ENCODE measurements at regions not wholly inside any gene's neighbourhood (a gene's known extent, or its start where the extent isn't known, plus 50 kb on each side); places are given as distances from the start of the nearest gene placed in this dataset.

DNA sequence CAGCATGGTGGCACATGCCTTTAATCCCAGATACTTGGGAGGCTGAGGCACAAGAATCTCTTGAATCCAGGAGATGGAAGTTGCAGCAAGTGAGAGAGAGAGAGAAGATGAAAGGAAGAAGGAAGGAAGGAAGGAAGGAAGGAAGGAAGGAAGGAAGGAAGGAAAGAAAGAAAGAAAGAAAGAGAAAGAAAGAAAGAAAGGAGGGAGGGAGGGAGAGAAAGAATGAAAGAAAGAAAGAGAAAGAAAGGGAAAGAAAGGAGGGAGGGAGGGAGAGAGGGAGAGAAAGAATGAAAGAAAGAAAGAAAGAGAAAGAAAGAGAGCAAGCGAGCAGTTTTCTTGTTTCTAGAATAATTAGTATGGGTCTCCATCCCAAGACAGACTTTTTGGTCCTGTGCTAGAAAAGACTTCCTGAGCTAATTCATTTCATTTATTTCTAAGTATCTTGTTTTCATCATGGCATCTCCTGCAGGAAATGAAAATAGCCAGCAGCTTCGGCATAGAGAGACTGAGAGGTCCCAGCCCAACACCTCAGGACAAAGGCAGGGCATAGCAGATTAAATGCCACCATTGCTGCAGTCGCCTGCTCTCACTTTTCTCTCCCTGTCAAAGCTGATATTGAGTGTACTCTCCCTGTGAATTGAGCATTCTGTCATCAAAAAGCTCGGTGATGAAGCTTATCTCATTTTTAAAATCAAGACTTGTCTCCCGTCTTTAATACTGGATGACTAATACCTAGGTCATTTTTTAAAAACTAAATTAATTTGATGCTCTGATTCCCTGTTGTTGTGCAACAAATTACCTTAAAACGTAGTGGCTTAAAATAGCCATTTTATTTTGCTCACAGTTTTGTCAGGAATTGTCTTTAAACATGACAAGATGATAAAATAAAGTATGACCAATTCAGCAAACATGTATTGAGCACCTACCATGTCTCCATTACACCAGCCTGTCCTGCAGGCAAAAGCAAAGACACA, 91.8 kb upstream of the ADRA1B start:
- Histone ChIP-seq H3K27ac (no peak overlapping the region), H3K36me3 (no peaks in the 10 kb centered on the region), H3K27me3 (peaks cover 3% of the 10 kb centered on the region), H3K9me3 (no peaks in the 10 kb centered on the region), H3K4me1 (ENCODE audit: control insufficient read depth in 1 of 2, insufficient read depth in 1 of 2, low read depth in 1 of 2, low read length in 1 of 2) (no peaks in the 10 kb centered on the region), H3K4me3 (ENCODE audit: low read depth in 1 of 2, low read length in 1 of 2) (no peak overlapping the region)
- TF ChIP-seq, protein P1, sequence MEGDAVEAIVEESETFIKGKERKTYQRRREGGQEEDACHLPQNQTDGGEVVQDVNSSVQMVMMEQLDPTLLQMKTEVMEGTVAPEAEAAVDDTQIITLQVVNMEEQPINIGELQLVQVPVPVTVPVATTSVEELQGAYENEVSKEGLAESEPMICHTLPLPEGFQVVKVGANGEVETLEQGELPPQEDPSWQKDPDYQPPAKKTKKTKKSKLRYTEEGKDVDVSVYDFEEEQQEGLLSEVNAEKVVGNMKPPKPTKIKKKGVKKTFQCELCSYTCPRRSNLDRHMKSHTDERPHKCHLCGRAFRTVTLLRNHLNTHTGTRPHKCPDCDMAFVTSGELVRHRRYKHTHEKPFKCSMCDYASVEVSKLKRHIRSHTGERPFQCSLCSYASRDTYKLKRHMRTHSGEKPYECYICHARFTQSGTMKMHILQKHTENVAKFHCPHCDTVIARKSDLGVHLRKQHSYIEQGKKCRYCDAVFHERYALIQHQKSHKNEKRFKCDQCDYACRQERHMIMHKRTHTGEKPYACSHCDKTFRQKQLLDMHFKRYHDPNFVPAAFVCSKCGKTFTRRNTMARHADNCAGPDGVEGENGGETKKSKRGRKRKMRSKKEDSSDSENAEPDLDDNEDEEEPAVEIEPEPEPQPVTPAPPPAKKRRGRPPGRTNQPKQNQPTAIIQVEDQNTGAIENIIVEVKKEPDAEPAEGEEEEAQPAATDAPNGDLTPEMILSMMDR (IDR thresholded peaks at IDR 0.05): no peak

DNA sequence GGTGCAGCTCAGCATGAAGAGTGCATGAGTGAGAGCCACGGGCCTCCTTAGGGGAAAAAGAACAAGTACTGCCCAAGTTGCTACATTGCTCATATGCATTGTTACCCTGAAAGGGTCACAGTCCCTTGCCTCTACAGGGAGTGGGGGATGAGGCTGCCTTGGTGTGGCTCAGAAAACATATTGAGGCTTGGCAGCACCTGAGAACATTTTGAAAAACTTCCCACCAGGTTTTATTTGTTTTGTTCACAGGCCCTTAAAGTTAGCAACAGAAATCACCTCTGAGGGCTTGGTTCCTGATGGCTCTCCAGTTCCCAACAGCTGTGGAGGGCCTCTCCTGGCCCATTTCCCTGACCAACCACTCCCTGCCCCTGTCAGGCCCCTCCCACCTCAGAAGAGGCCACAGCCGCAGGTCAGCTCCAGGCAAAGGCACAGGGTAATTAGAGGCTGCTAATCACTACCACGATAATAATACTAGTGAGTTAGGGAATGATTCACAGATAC, 90.7 kb upstream of the ADRA1B start:
- H3K4me3 ChIP-seq (ENCODE audit: low read depth in 1 of 2, low read length in 1 of 2): no peak overlapping the region
- no peaks in the 10 kb centered on the region for H3K36me3 ChIP-seq
- no peaks in the 10 kb centered on the region for H3K9me3 ChIP-seq
- no peak overlapping the region for H3K27ac ChIP-seq
- TF ChIP-seq, protein P1 (IDR thresholded peaks at IDR 0.05): no peak
- H3K4me1 ChIP-seq (ENCODE audit: control insufficient read depth in 1 of 2, insufficient read depth in 1 of 2, low read depth in 1 of 2, low read length in 1 of 2): no peaks in the 10 kb centered on the region
- peaks cover 3% of the 10 kb centered on the region for H3K27me3 ChIP-seq

DNA sequence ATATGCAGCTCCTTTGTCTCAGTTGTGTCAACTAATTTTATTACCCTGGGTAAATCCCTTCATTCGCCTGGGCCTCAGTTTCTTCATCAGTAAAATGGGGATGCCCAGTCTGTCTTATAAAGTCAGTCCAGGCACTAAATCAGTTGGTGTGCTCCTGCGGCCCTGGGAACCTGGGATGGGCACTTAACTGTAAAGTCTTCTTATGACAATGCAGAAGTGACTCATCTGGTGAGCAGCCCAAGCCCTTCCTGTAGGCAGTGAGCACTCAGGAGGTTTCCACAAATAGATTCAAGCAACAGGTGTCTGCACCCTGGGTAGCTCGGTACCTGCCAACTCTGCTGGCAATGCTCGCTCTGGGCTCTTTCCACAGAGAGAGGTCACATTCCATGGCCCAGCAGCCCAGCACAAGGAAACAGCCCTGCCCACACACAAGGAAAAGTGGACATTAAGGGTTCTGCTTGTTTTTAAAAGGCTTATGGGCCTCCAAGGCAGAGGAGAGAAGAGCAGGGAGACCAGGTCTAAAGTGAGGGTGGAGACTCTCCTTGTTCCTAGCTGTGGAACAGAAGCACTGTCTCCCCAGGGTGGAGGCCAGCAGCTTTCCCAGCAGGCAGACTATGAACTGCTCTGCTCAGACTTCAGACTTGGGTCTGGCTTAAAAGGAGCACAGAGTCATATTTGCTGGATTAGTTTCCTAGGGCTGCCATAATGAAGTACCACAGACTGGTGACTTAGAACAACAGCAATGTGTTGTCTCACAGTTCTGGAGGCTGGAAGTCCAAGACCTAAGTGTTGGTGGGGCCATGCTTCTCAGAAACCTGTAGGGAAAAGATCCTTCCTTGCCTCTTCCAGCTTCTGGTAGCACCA, 89.7 kb upstream of the ADRA1B start:
- H3K27ac ChIP-seq: no peak overlapping the region
- no peaks in the 10 kb centered on the region for H3K9me3 ChIP-seq
- TF ChIP-seq, protein P1 (IDR thresholded peaks at IDR 0.05): no peak
- peaks cover 3% of the 10 kb centered on the region for H3K27me3 ChIP-seq
- H3K4me3 ChIP-seq (ENCODE audit: low read depth in 1 of 2, low read length in 1 of 2): no peak overlapping the region
- H3K4me1 ChIP-seq (ENCODE audit: control insufficient read depth in 1 of 2, insufficient read depth in 1 of 2, low read depth in 1 of 2, low read length in 1 of 2): no peaks in the 10 kb centered on the region
- no peaks in the 10 kb centered on the region for H3K36me3 ChIP-seq

DNA sequence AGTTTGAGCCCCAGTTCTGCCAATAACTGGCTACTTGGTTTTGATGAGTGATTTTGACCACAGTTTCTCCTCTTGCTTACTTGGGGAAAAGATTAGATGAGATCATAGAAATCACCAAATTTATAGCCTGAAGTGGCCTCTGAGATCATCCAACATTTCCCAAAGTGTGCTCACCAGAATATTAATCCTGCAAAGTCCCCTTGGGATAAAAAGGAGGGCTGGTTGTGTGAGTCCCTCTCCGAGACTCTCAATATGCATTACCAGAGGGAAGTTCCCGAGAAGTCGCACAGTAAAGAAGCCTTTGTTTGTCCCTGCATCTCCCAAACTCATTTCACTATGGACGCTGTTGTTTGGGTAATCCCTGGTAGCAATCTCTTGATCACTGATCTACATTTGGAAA, 88.4 kb upstream of the ADRA1B start:
- Histone ChIP-seq H3K27ac (no peak overlapping the region), H3K4me1 (ENCODE audit: control insufficient read depth in 1 of 2, insufficient read depth in 1 of 2, low read depth in 1 of 2, low read length in 1 of 2) (no peaks in the 10 kb centered on the region), H3K9me3 (no peaks in the 10 kb centered on the region), H3K4me3 (ENCODE audit: low read depth in 1 of 2, low read length in 1 of 2) (no peak overlapping the region), H3K27me3 (peaks cover 3% of the 10 kb centered on the region), H3K36me3 (no peaks in the 10 kb centered on the region)
- TF ChIP-seq, protein P1 (IDR thresholded peaks at IDR 0.05): no peak

DNA sequence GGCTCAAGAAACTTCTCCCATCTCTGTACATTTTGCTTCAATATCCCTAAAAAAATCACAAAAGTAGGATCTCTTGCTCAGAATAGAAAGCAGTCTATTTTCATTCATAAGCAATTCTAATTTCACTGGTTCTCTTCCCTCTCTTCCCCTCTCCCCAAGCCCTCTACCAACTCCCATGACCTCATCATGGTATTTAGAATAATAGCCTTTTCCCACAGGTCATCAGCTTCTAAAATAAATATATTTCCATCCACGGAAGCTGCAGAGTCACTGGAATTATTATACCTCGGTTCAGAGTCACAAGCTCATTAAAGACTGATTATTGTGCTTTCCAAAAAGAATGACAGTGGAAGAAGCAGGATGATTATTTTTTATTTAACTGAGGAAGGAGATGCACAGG, 84.2 kb upstream of the ADRA1B start:
- Histone ChIP-seq H3K9me3 (no peaks in the 10 kb centered on the region), H3K27ac (no peak overlapping the region), H3K4me3 (ENCODE audit: low read depth in 1 of 2, low read length in 1 of 2) (no peak overlapping the region), H3K4me1 (ENCODE audit: control insufficient read depth in 1 of 2, insufficient read depth in 1 of 2, low read depth in 1 of 2, low read length in 1 of 2) (no peaks in the 10 kb centered on the region), H3K36me3 (no peaks in the 10 kb centered on the region), H3K27me3 (peaks cover 5% of the 10 kb centered on the region)
- TF ChIP-seq, protein P1 (IDR thresholded peaks at IDR 0.05): no peak
